GM04504 (cell line): ENCODE measurements at regions not wholly inside any gene's neighbourhood (a gene's known extent, or its start where the extent isn't known, plus 50 kb on each side); places are given as distances from the start of the nearest gene placed in this dataset.
"Not testable (repeated sequence)": the region's sequence is repeated elsewhere in the genome, so short reads cannot be mapped to it uniquely, and the experiment has no call there.

Source experiments
- DNase-seq: peaks from one replicate; pipeline ENCODE4 v3.0.0-alpha.2; 2012; ENCODE audit warnings: low read depth

DNA sequence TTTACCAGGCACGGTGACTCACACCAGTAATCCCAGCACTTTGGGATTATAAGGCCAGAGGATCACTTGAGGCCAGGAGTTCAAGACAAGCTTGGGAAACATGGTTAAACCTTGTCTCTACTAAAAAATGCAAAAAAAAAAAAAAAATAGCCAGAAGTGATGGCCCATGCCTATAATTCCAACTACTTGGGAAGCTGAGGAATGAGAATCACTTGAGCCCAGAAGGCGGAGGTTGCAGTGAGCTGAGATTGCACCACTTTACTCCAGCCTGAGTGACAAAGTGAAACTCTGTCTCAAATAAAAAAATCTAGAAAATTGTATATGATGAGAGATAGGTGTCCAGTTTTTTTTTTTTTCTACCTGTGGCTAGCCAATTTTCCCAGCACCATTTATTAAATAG lies 578.2 kb downstream of the ANKRD7 start:
- no peak for DNase-seq

DNA sequence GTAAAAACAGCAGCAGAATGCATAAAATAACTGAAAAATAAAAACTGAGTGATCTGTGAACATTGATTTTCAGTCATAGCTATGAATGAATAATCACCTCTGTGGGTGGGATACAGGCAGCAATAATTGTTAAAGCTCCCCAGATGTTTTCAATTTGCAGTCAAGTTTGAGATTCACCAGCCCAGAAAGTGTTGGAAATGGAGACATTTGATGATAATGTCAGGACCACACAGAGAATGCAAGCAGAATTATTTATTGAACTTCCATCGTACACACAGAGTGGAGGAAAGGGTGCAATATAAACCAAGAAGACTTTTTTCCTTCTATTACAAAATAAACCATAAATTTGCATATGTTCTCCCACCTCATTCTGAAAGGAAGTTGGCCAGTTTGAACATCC lies 601.7 kb downstream of the ANKRD7 start:
- no peak for DNase-seq

DNA sequence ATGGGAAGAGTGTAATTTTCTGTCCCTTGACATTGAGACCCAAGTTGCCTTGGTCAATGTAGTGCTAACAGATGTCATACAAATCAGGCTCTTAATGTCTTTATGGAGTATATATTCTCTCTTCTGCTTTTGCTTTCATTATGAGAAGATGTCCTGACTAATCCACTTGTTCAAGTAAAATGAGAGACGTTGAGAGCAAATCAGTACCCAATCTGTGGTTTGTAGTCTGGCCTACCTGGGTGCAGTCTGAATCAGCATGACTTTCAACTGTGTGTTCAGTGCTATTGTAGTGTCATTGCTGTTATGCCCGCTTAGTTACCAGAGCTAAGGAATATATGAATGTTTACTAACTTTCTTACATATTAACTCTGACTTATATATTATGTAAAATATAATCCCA lies 612.4 kb downstream of the ANKRD7 start:
- no peak for DNase-seq

DNA sequence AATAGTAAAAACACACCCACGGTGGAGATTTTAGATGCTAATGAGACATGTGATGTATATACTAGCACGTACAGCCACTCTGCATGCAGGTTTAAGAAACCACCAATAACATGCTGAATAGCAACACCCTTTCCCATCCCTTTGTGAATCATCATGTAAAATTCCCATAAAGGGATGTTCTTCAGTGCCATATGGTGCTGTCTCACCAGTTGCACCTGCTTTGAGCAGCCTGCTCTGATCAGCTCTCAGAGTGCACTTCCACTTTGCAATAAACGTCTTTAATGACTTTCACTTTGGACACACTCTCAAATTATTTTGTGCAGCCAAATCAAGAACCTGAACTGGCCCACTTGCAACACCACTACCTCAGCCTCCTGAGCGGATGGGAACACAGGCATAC lies 615.0 kb downstream of the ANKRD7 start:
- DNase-seq, result no peak

DNA sequence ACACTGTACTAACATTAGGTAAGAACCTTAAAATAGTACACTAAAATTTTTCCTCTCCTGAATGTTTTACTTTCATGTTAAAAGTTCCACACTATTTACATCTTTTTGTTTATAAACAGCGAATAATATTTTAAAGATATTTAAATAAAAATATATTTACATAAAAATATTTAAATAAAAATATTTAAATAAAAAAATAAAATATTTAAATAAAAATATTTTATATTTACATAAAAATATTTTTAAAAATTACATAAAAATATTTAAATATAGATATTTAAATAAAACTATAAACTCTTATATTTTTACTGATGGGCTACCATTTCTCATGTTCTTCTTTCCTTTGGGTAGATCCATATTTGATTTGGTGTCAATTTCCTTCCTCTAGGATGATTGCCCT lies 619.0 kb downstream of the ANKRD7 start:
- no peak for DNase-seq

DNA sequence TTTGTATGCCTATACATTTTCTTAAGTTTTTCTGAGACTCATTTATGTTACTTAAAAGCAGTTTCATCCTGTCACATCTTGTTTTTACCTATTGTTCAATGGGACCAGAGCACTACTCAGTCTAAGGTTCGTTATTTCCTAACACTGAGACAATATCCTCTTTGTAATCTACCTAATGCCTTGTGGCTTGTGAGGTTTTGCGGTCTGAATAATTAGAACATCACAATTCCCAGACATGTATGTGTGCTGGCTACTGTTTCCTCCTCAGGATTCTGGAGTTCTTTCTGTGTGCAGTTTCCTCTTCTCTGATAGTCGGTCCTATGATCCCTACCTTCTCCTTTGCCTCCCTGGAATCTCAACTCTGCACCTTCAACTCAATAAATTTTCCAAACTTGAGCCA lies 620.2 kb downstream of the ANKRD7 start:
- DNase-seq, result no peak

DNA sequence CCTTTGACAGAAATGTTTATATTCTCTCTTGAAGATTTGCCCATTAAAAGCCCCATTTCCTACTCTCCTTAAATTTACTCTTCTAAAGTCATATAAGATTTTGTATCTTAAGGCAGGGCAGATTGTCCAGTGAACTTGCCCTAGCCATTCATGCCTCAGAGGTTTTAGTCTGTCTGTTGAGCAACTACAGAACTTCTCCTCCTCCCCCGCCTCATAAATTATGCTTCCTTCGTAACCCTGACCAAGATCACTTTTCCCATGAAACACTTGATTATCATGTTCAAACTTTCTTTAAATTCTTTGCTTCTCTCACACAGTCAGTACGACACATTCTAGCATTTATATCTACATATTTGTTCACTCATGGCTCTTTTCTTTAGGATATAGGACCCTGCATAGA lies 621.3 kb downstream of the ANKRD7 start:
- no peak for DNase-seq

DNA sequence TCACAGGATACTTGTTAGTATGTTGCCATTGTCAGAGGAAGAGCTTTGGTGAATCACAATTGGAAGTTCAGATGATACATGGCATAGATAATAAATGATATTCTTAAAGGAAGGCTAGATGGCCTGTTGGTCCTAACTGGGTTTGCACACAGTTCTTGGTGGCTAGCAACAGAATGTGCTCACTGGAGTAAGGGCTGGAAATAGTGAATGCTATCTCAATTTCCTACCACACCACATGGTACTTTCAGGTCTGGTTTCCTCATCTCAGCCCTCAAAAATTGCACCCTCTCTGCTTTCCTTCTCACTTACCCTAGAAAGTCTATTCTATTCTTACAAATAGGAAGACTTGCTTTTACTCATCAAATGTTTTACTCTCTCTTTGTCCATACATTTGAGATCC lies 622.5 kb downstream of the ANKRD7 start:
- DNase-seq, result no peak

DNA sequence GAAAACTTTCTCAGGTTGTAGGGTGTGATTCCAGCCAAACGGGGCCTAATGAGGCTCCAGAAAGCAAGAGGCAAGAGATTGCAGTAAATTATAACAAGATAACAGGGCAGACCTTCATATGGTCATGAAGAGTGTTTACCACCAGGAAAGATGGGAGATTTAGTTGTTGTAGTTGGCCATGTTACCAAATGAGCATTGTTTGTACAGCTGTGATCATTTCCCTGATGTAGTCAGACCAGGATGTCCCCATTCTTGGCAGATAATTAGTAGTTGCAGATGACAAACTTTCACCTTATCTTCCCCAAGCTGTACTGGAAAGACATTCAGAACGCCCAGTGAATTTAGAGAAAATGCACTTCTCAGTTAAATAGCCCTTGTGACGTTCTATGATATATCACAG lies 630.8 kb downstream of the ANKRD7 start:
- DNase-seq, result no peak

DNA sequence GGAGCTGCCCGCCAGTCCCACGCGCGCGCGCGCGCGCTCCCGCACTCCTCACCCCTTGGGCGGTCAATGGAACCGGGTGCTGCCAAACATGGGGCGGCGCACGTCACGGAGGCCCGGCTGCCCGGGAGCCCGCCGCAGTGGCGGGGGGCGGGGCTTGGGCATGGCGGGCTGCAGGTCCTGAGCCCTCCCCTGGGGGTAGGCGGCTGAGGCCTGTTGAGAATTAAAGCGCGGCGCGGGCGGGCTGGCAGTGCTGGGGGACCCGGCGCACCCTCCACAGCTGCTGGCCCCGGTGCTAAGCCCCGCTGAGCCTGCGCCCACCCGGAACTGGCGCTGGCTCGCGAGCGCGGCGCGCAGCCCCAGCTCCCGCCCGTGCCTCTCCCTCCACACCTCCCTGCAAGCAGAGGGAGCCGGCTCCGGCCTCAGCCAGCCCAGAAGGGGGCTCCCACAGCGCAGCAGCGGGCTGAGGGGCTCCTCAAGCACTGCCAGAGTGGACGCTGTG lies 634.2 kb downstream of the ANKRD7 start:
- no peak for DNase-seq

DNA sequence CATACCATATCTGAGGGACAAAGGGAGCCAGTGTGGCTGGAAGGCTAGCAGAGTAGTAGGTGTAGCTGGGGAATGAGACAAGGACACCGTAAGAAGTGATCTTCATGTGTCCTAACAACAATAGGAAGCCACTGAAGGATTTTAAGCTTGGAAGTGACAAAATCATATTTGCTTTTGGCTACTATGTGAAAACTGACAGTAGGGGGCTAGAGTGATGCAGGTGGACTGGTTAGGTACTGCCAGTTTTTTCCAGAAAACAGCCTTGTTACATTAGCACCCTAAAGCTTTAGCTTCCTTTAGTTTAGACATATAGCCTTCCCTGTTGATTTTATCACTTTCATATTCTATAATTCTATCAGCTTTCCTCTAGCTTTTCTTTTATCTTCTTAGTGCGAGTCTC lies 637.1 kb downstream of the ANKRD7 start:
- DNase-seq, result no peak

DNA sequence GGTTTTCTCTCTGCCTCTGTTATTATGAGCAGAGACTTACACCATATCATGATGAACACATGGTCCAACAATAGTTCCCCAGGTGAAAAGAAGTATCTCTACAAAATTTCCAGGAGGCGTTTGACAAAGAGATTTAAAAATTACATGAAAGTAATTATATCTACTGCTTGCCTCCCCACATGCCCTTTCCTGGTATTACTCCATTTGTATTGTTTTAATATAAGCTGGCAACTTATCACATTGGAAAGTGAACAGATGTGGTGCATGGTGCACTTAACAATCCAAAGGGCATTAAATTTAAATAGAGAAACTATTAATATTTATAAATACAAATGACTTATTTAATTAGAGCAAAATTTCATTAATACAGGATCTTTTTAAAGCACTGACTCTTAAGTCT lies 638.2 kb downstream of the ANKRD7 start:
- DNase-seq, result no peak

DNA sequence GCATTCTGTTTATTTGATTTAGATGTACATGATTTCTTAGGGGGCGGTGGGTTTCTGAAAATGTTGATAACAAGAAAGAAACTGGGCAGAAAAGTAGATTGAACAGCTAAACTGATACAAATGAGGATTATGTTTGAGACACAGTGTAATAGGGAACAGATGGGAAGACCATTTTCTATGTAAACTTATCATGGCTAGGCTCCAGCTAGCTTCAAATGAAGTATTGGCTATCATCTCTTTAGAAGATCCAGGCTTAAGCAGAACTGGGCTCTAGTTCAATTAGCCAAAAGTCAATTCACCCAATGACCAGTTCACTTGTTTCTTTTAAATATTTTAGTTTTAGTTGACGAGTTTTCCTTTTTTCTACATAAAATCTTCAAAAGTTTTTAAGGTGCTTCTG lies 639.5 kb downstream of the ANKRD7 start:
- DNase-seq, result no peak

DNA sequence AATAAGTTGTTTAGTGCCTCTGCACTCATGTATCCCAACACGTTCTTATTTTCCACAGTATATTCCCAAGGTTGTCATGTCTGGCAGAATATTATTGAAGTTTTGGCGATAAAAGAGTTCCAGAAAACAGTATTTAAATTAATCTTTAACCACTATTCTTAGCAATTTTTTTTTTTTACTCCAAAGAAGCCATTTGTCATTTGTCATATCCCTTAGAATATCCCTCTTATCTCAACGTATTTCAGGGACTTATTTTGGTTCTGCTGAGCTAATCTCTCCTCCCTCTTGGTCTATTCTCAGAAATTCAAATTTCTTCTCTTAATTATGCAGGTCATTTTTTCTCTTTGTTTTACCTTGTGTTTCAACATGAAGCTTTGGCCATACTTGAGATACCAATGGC lies 643.4 kb downstream of the ANKRD7 start:
- no peak for DNase-seq

DNA sequence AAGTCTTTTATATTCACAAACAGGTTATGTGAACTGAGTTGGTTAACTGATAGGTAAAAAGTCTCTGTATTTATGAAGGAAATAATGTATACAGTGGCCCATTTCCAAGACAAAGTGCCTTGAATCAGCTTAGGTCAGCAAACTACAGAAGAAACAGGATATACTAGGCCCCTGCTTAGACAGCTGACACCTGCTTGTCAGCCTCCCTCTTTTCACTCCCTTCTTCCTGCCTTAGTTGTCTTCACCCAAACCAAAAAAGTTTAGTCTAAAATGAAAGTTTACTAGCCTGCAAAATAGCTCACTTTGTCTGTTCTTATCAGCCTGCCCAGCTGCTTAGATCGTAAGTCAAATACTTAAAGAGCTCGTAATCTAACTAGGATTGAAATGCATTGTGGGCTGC lies 644.6 kb downstream of the ANKRD7 start:
- not testable (repeated sequence) for DNase-seq

DNA sequence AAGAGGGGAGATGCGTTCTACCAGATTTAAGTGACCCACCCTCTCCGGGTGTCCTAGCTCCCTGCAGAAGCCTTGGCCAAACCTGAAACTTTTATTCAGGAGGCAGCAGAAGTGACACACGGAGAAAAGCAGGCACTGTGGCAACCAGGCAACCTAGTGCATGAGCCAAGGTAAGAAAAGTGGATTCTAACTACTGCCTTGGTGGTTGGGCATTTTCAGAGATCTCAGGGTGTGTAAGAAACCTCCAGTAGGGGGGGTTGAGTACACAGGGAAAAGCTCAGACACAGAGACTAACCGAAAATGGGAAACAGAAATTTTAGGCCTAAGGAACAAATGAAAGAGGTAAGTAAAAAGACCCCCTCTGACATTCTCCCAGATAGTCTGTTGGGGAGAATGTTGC lies 645.7 kb downstream of the ANKRD7 start:
- no peak for DNase-seq

DNA sequence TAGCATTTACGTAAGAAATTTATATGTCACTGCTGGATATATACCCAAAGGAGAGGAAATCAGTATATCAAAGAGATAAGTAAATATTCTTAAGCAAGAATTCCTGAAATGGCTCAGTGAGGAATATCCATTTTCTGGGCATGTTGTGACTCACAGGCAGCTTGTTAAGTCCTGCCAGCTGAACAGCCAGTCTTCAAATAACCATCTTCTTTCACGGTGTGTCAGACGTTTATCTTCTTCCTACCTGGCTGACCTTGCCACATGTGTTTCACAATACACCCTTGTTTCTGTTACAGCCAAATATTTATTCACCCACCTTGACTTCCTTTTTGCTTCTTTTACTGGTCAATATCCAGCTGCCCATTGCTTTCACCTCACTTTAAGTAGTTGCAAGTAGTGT lies 648.1 kb downstream of the ANKRD7 start:
- DNase-seq, result no peak

DNA sequence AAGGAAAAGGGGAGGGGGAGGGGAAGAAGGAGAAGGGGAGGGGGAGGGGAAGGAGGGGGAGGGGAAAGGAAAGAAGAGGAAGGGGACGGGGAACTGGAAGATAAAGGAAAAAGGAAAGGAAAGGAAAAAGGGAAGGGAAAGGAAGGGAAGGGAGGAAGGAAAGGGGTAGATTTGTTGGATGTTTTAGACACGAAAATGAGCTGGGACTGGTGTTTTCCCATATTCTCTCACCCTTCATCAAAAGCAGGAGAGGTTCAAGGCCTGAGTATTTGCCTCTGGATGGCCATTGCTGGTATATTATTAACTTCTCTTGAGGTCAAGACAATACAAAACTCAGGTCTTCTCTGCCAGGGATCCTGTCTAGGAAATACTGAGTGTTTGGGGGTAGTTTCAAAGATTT lies 652.7 kb downstream of the ANKRD7 start:
- no peak for DNase-seq

DNA sequence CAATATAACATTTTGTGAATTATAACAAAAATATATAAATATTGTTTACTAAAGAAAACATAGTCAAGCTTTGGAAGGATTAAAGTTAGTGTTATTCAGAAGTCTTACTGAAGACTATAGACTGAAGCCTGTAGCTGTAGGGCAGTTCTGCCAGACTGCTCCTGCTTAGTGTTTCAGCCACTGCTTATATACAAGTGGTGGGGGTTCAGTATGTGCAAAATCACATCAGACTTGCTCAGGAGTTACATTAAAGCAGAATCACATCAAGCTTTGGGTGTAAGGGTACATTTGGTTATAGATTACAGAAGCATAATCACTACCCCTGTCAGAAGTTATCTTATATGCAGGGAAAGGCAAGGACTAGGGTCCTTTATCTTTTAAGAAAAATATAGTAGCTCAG lies 653.8 kb downstream of the ANKRD7 start:
- DNase-seq, result no peak

DNA sequence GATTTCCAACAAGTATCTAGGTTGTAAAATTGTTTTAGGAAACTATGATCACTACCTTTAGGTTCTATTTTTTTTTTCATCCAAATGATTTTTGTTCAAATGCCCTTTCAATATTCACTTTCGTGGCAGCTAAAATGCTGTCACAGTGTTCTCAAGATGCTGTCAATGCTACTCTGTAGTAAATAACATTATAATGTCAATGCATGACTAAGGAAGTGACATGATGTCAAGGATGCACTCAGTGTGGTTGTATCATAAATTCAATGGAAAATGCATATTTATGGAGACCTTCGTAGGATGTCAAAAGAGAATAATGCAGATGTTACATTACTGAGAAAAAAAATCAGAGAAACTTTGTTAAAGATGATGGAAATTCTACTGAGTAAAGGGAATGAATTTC lies 673.8 kb downstream of the ANKRD7 start:
- no peak for DNase-seq

DNA sequence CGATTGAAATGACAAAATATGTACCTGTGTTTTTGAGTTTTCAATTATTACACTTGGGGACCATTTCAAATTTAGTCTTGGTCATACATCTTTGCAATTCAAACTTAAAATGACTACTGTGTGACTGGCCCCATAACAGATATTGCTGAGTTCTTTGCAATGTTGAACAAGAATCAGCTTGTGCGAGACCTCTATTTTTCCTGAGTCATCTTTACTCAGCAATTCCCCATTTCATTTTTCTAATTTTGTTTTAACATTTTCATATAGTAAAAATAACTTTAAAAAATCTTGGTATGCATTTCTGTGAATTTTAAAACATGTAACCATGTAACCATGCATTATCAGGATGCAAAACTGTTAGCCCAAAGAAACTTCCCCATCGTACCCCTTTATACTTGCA lies 678.1 kb downstream of the ANKRD7 start:
- no peak for DNase-seq

DNA sequence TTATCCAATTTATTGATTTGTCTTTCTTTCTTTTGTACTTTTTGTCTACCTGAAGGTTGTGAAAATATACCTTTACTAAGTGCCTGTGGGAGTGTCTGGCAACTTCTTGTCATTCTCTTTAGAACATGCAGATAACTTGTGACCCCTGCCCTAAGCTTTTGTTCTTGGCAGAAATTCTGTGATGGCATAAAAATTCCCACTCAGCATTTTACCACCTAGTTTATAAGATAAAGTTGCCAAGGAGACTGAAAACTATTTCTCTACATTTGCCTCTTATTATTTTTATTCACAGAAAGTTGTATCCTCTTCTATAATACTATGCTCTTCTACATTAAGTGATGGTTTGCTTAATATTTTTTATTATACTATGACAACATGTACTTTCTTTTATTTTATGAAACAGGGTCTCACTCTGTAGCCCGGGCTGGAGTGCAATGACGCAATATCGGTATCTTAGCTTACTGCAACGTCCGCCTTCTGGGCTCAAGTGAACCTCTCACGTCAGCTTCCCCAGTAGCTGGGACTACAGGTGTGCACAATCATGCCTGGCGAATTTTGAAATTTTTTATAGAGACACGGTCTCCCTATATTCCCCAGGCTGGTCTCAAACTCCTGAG lies 683.5 kb downstream of the ANKRD7 start:
- no peak for DNase-seq

DNA sequence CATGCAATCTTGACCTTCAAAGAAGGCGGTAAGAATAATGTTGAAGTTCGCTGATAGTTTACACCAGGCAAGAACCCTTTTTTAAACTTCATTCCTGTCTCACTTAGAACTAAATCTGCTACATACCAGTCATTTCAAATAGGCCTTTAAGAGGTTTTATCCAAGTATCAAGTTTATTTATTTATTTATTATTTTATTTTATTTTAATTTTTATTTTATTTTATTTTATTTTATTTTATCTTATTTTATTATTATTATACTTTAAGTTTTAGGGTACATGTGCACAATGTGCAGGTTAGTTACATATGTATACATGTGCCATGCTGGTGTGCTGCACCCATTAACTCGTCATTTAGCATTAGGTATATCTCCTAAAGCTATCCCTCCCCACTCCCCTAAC lies 691.6 kb downstream of the ANKRD7 start:
- not testable (repeated sequence) for DNase-seq

DNA sequence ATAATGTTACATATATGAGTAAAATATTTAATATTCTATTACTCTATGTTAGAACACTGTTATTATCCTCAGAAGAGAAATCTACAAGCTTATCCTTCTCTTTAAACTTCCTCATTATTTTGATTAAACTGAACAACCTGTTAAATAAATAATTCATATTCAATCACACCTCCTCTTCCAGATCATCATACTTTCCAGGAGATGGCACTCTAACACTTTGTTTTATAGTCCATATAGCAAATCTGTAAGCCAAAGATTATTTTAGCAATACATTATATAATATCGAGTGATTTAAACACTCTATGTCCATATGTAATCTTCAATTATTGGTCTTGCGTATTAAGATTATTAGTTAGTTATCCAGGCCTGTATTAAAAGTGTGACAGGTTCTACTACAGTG lies 694.1 kb downstream of the ANKRD7 start:
- DNase-seq, result no peak

DNA sequence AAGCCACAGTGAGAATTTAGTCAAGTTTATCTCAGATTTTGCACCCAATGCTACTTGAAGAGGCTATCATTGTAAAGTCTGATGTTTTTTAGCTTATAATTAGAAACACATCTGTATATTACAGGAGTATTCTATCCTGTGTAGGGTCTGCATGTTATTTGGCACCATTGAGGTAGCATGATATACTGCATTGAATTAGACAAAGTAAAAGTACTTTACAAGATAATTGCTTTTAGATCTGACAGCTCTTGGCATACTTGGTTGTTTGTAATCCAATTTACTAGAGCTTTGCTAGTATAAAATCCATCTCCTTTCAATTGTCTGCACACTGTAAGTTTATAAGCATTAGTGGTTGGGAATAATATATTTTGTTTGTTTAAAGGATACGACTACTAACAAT lies 714.3 kb downstream of the ANKRD7 start:
- DNase-seq, result no peak
